ENCODE measurements at regions not wholly inside any gene's neighbourhood (a gene's known extent, or its start where the extent isn't known, plus 50 kb on each side); places are given as distances from the start of the nearest gene placed in this dataset.

- no peaks in the 10 kb centered on the region for H3K36me3 ChIP-seq (ENCODE audit: control insufficient read depth in 2 of 4, insufficient read depth in 4 of 4, low read length in 3 of 4)
- H4K91ac ChIP-seq (replicated peaks; ENCODE audit: insufficient read length, low read length), result no peak overlapping the region
- H3K23ac ChIP-seq (ENCODE audit: insufficient read length), result no peak overlapping the region
- WGBS, 2 experiments (ENCODE audit: extremely low coverage in 1 of 2, insufficient coverage in 1 of 2, insufficient read length in 1 of 2, insufficient replicate concordance in 2 of 2, low coverage in 1 of 2, low lambda C conversion rate in 2 of 2, missing lambda C conversion rate in 1 of 2), result 78% methylated on average over 3 of the region's 3 CpGs; no CpG with 5 or more reads in 1 of the 2 experiments
- TF ChIP-seq SP2 (IDR thresholded peaks at IDR 0.05; ENCODE audit: low read length) (no peak), SUZ12 (IDR thresholded peaks at IDR 0.05; ENCODE audit: low read length) (no peak), POLR2AphosphoS5 (IDR thresholded peaks at IDR 0.05; ENCODE audit: low read depth, low read length) (no peak), KDM5A (IDR thresholded peaks at IDR 0.05; ENCODE audit: low read length) (no peak), TBP (IDR thresholded peaks at IDR 0.05; ENCODE audit: low read depth, low read length) (no peak), YY1 (IDR thresholded peaks at IDR 0.05; ENCODE audit: low read depth, low read length) (no peak), CBX8 (IDR thresholded peaks at IDR 0.05; ENCODE audit: borderline replicate concordance, low read depth, low read length) (no peak), E2F6 (IDR thresholded peaks at IDR 0.05) (no peak), ASH2L (IDR thresholded peaks at IDR 0.05; ENCODE audit: low read length) (no peak), TCF12 (IDR thresholded peaks at IDR 0.05; ENCODE audit: low read depth, low read length) (no peak), KDM4A (IDR thresholded peaks at IDR 0.05; ENCODE audit: low read depth, low read length, severe bottlenecking) (no peak)
- no peak overlapping the region for H3K14ac ChIP-seq (ENCODE audit: insufficient read length)
- H4K5ac ChIP-seq (ENCODE audit: insufficient read length, low read depth, low read length), result no peak overlapping the region
- H2AFZ ChIP-seq (ENCODE audit: low read length), result no peak overlapping the region
- H4K8ac ChIP-seq (ENCODE audit: extremely low read depth, insufficient read depth, low read length), result no peak overlapping the region
- DNase-seq (ENCODE audit: low read depth in 1 of 2, low spot score in 2 of 2) (no peak), FAIRE-seq (no peak)
- H2BK15ac ChIP-seq (ENCODE audit: low read length), result no peak overlapping the region
- H2BK120ac ChIP-seq (replicated peaks; ENCODE audit: low read depth, low read length), result no peak overlapping the region
- H3K4me2 ChIP-seq (ENCODE audit: insufficient read depth in 1 of 2, low read depth in 2 of 2, low read length in 2 of 2), result no peak overlapping the region
- no peak overlapping the region for H3K4ac ChIP-seq (replicated peaks; ENCODE audit: insufficient read length, low read depth, low read length)
- no peak overlapping the region for H2BK12ac ChIP-seq (ENCODE audit: low read depth, low read length)
- H4K20me1 ChIP-seq (replicated peaks in 1 of 2; ENCODE audit: control insufficient read depth in 1 of 2, insufficient read depth in 2 of 2, low read length in 2 of 2), result no peaks in the 10 kb centered on the region
- no peak overlapping the region for H2BK5ac ChIP-seq (ENCODE audit: low read depth, low read length)
- no peaks in the 10 kb centered on the region for H3K4me1 ChIP-seq (replicated peaks in 1 of 4; ENCODE audit: control insufficient read depth in 3 of 4, insufficient read depth in 4 of 4, low read length in 3 of 4)
- no peak overlapping the region for H3K4me3 ChIP-seq (ENCODE audit: extremely low read depth in 1 of 4, insufficient read depth in 2 of 4, low read depth in 3 of 4, low read length in 4 of 4)
- H3K23me2 ChIP-seq (ENCODE audit: low read depth, low read length), result no peaks in the 10 kb centered on the region; the same call in 1 of the 2 replicates
- no peak overlapping the region for H3K27ac ChIP-seq (ENCODE audit: low read depth, low read length)
- no peaks in the 10 kb centered on the region for H3K79me2 ChIP-seq (ENCODE audit: control insufficient read depth in 1 of 2, insufficient read depth in 2 of 2, low read length in 2 of 2)
- no peak overlapping the region for H3K18ac ChIP-seq (ENCODE audit: extremely low read depth, low read length)
- ChIA-PET CTCF (ENCODE audit: partially characterized antibody) (no interaction called here), POLR2A (ENCODE audit: partially characterized antibody) (no interaction called here)
- no peaks in the 10 kb centered on the region for H3K79me1 ChIP-seq (ENCODE audit: low read depth, low read length)
- H3K27me3 ChIP-seq (replicated peaks in 1 of 4; ENCODE audit: control insufficient read depth in 3 of 4, extremely low read depth in 1 of 4, insufficient read depth in 3 of 4, low read length in 3 of 4), result no peaks in the 10 kb centered on the region
- H3K9me3 ChIP-seq (ENCODE audit: insufficient read depth in 2 of 2, low read depth in 1 of 2, low read length in 1 of 2), result no peaks in the 10 kb centered on the region
- no peak overlapping the region for H3K56ac ChIP-seq (replicated peaks; ENCODE audit: insufficient read length, low read depth, low read length)
- H2BK20ac ChIP-seq (ENCODE audit: low read length), result no peak overlapping the region
- no peak overlapping the region for H3K9ac ChIP-seq (replicated peaks in 1 of 4; ENCODE audit: extremely low read depth in 1 of 4, low read depth in 3 of 4, low read length in 3 of 4)
- H2AK5ac ChIP-seq (ENCODE audit: low read depth, low read length), result no peak overlapping the region
Measured at GRCh38 chr2:6590442-6590841, 275.3 kb downstream of the CMPK2 start.

All from H1 (cell line).